CD4-positive, CD25-positive, alpha-beta regulatory T cell (primary cell): ENCODE measurements at regions not wholly inside any gene's neighbourhood (a gene's known extent, or its start where the extent isn't known, plus 50 kb on each side); places are given as distances from the start of the nearest gene placed in this dataset.

Experiments used
- ATAC-seq, 2 donors: fragments of 150-1000 bp; cut with Tn5 transposase; one replicate each; pipeline ENCODE4 v1.10.0; 2021; ENCODE audit warnings: low read depth in 2 of 2, moderate number of reproducible peaks in 2 of 2, moderate library complexity in 1 of 2
- DNase-seq, 3 donors: peaks; one replicate each; pipeline versions ENCODE4 v3.0.0 to v3.0.0-alpha.2; 2012 to 2022; ENCODE audit warnings: mixed read lengths in 1 of 3
- H3K27ac ChIP-seq: one replicate; pipeline ENCODE4 v1.7.0; 2013; ENCODE audit warnings: mild to moderate bottlenecking, low read length; ENCODE audit not compliant: insufficient read depth, poor library complexity, severe bottlenecking
- H3K27me3 ChIP-seq: one replicate; pipeline ENCODE4 v1.7.0; 2013; ENCODE audit warnings: low read length; ENCODE audit not compliant: control insufficient read depth, insufficient read depth
- H3K36me3 ChIP-seq: one replicate; pipeline ENCODE4 v1.7.0; 2013; ENCODE audit warnings: mild to moderate bottlenecking, low read length, moderate library complexity; ENCODE audit not compliant: control insufficient read depth, insufficient read depth
- H3K4me1 ChIP-seq: 2 replicates; pipeline ENCODE4 v1.7.0; 2013; ENCODE audit warnings: mild to moderate bottlenecking, low read length; ENCODE audit not compliant: insufficient read depth, control insufficient read depth, poor library complexity, severe bottlenecking
- H3K4me3 ChIP-seq: one replicate; pipeline ENCODE4 v1.7.0; 2013; ENCODE audit warnings: low read depth, mild to moderate bottlenecking, low read length, moderate library complexity
- H3K9me3 ChIP-seq, 2 experiments: 1 replicate in 1 of 2; 2 replicates in 1 of 2; pipeline ENCODE4 v1.7.0; 2013; ENCODE audit warnings: low read length in 2 of 2, mild to moderate bottlenecking in 1 of 2, moderate library complexity in 1 of 2; ENCODE audit not compliant: control insufficient read depth in 2 of 2
- H3K27ac Mint-ChIP-seq, 3 donors: one replicate each; pipeline ENCODE4 v1.8.0; 2020 to 2022; ENCODE audit warnings: mild to moderate bottlenecking in 3 of 3, mixed read lengths in 3 of 3, moderate library complexity in 2 of 3
- H3K27me3 Mint-ChIP-seq: one replicate; pipeline ENCODE4 v1.8.0; 2022; ENCODE audit warnings: mild to moderate bottlenecking, mixed read lengths
- H3K36me3 Mint-ChIP-seq: one replicate; pipeline ENCODE4 v1.8.0; 2020; ENCODE audit warnings: mixed read lengths
- H3K4me1 Mint-ChIP-seq, 4 donors: one replicate each; pipeline ENCODE4 v1.8.0; 2020 to 2022; ENCODE audit warnings: mixed read lengths in 4 of 4, mild to moderate bottlenecking in 1 of 4
- H3K4me3 Mint-ChIP-seq, 4 donors: one replicate each; pipeline ENCODE4 v1.8.0; 2020 to 2022; ENCODE audit warnings: mild to moderate bottlenecking in 4 of 4, mixed read lengths in 4 of 4, moderate library complexity in 3 of 4
- H3K9me3 Mint-ChIP-seq, 7 donors: one replicate each; pipeline ENCODE4 v1.8.0; 2020 to 2022; ENCODE audit warnings: mixed read lengths in 7 of 7, mild to moderate bottlenecking in 3 of 7, moderate library complexity in 2 of 7

- H3K4me1 ChIP-seq: no peaks in the 10 kb centered on the region
- Mint-ChIP-seq H3K36me3 (no peaks in the 10 kb centered on the region), H3K9me3 (peaks cover 0 to 7% (median 0%) of the 10 kb centered on the region in 7 donors), H3K27ac (no peak overlapping the region), H3K27me3 (peaks cover 4% of the 10 kb centered on the region), H3K4me1 (no peaks in the 10 kb centered on the region), H3K4me3 (no peak overlapping the region)
- H3K27ac ChIP-seq: no peak overlapping the region
- H3K9me3 ChIP-seq: no peaks in the 10 kb centered on the region
- H3K4me3 ChIP-seq: no peak overlapping the region
- DNase-seq (no peak), ATAC-seq (no peak)
- H3K27me3 ChIP-seq: no peaks in the 10 kb centered on the region
- no peaks in the 10 kb centered on the region for H3K36me3 ChIP-seq
Measured at GRCh38 chr11:92775003-92775676, 194.3 kb upstream of the MTNR1B start.

GRCh38 chr11:92776676-92777075 is 192.8 kb upstream of the MTNR1B start:
- H3K4me3 ChIP-seq: no peak overlapping the region
- H3K9me3 ChIP-seq: no peaks in the 10 kb centered on the region
- H3K9me3 Mint-ChIP-seq: peaks cover 0 to 5% (median 0%) of the 10 kb centered on the region in 7 donors
- H3K4me3 Mint-ChIP-seq: no peak overlapping the region
- H3K27me3 Mint-ChIP-seq: peaks cover 4% of the 10 kb centered on the region
- H3K36me3 Mint-ChIP-seq: no peaks in the 10 kb centered on the region
- ATAC-seq (no peak), DNase-seq (no peak)
- H3K27me3 ChIP-seq: no peaks in the 10 kb centered on the region
- no peaks in the 10 kb centered on the region for H3K4me1 ChIP-seq
- no peaks in the 10 kb centered on the region for H3K4me1 Mint-ChIP-seq
- no peaks in the 10 kb centered on the region for H3K36me3 ChIP-seq
- no peak overlapping the region for H3K27ac ChIP-seq
- H3K27ac Mint-ChIP-seq: no peak overlapping the region

- H3K4me1 ChIP-seq: no peaks in the 10 kb centered on the region
- H3K27me3 ChIP-seq: no peaks in the 10 kb centered on the region
- Mint-ChIP-seq H3K4me1 (no peaks in the 10 kb centered on the region), H3K36me3 (no peaks in the 10 kb centered on the region), H3K9me3 (peaks cover 0 to 6% (median 0%) of the 10 kb centered on the region in 7 donors), H3K4me3 (no peak overlapping the region), H3K27ac (no peak overlapping the region), H3K27me3 (peaks cover 4% of the 10 kb centered on the region)
- no peaks in the 10 kb centered on the region for H3K9me3 ChIP-seq
- ATAC-seq (no peak), DNase-seq (no peak)
- H3K36me3 ChIP-seq: no peaks in the 10 kb centered on the region
- no peak overlapping the region for H3K27ac ChIP-seq
- no peak overlapping the region for H3K4me3 ChIP-seq
Measured at GRCh38 chr11:92779746-92780145, 189.7 kb upstream of the MTNR1B start.

- no peak for DNase-seq
Measured at GRCh38 chr11:92781151-92781550, 188.3 kb upstream of the MTNR1B start.

GRCh38 chr11:92782806-92783205 is 186.6 kb upstream of the MTNR1B start:
- H3K27me3 ChIP-seq: no peaks in the 10 kb centered on the region
- H3K4me1 ChIP-seq: no peaks in the 10 kb centered on the region
- no peak overlapping the region for H3K27ac ChIP-seq
- no peak overlapping the region for H3K4me3 Mint-ChIP-seq
- ATAC-seq: no peak
- no peaks in the 10 kb centered on the region for H3K9me3 ChIP-seq
- no peaks in the 10 kb centered on the region for H3K36me3 ChIP-seq
- peaks cover 4% of the 10 kb centered on the region for H3K27me3 Mint-ChIP-seq
- H3K36me3 Mint-ChIP-seq: no peaks in the 10 kb centered on the region
- H3K4me1 Mint-ChIP-seq: no peaks in the 10 kb centered on the region
- no peak for DNase-seq
- H3K9me3 Mint-ChIP-seq: peaks cover 0 to 10% (median 0%) of the 10 kb centered on the region in 7 donors
- no peak overlapping the region for H3K27ac Mint-ChIP-seq
- H3K4me3 ChIP-seq: no peak overlapping the region

More at GRCh38 chr11:92781151-92781550, 188.3 kb upstream of the MTNR1B start:
- no peaks in the 10 kb centered on the region for H3K27me3 ChIP-seq
- no peaks in the 10 kb centered on the region for H3K9me3 ChIP-seq
- no peaks in the 10 kb centered on the region for H3K36me3 Mint-ChIP-seq
- H3K27ac ChIP-seq: no peak overlapping the region
- H3K4me3 Mint-ChIP-seq: no peak overlapping the region
- no peaks in the 10 kb centered on the region for H3K4me1 ChIP-seq
- H3K27me3 Mint-ChIP-seq: peaks cover 4% of the 10 kb centered on the region
- H3K4me3 ChIP-seq: no peak overlapping the region
- H3K4me1 Mint-ChIP-seq: no peaks in the 10 kb centered on the region
- no peaks in the 10 kb centered on the region for H3K36me3 ChIP-seq
- ATAC-seq: no peak
- H3K9me3 Mint-ChIP-seq: peaks cover 0 to 10% (median 0%) of the 10 kb centered on the region in 7 donors
- H3K27ac Mint-ChIP-seq: no peak overlapping the region

- Mint-ChIP-seq H3K27me3 (no peaks in the 10 kb centered on the region), H3K4me3 (no peak overlapping the region), H3K4me1 (no peaks in the 10 kb centered on the region), H3K9me3 (peaks cover 0 to 8% (median 0%) of the 10 kb centered on the region in 7 donors), H3K36me3 (no peaks in the 10 kb centered on the region), H3K27ac (no peak overlapping the region)
- no peaks in the 10 kb centered on the region for H3K4me1 ChIP-seq
- no peaks in the 10 kb centered on the region for H3K27me3 ChIP-seq
- DNase-seq (no peak), ATAC-seq (no peak)
- no peaks in the 10 kb centered on the region for H3K36me3 ChIP-seq
- H3K9me3 ChIP-seq: no peaks in the 10 kb centered on the region
- H3K27ac ChIP-seq: no peak overlapping the region
- H3K4me3 ChIP-seq: no peak overlapping the region
Measured at GRCh38 chr11:92784331-92784730, 185.1 kb upstream of the MTNR1B start.

GRCh38 chr11:92787638-92788037 is 181.8 kb upstream of the MTNR1B start:
- H3K4me1 Mint-ChIP-seq: no peaks in the 10 kb centered on the region
- no peaks in the 10 kb centered on the region for H3K4me1 ChIP-seq

GRCh38 chr11:92789761-92790160 is 179.7 kb upstream of the MTNR1B start:
- no peak overlapping the region for H3K27ac Mint-ChIP-seq
- Histone ChIP-seq H3K4me1 (no peaks in the 10 kb centered on the region), H3K36me3 (no peaks in the 10 kb centered on the region), H3K27me3 (no peaks in the 10 kb centered on the region), H3K4me3 (no peak overlapping the region), H3K9me3 (no peaks in the 10 kb centered on the region), H3K27ac (no peak overlapping the region)
- ATAC-seq (no peak), DNase-seq (no peak)
- H3K36me3 Mint-ChIP-seq: no peaks in the 10 kb centered on the region
- H3K9me3 Mint-ChIP-seq: peaks cover 0 to 6% (median 0%) of the 10 kb centered on the region in 7 donors
- no peak overlapping the region for H3K4me3 Mint-ChIP-seq
- H3K4me1 Mint-ChIP-seq: no peaks in the 10 kb centered on the region
- H3K27me3 Mint-ChIP-seq: no peaks in the 10 kb centered on the region

More at GRCh38 chr11:92787638-92788037, 181.8 kb upstream of the MTNR1B start:
- Histone ChIP-seq H3K27me3 (no peaks in the 10 kb centered on the region), H3K27ac (no peak overlapping the region), H3K9me3 (no peaks in the 10 kb centered on the region), H3K4me3 (no peak overlapping the region), H3K36me3 (no peaks in the 10 kb centered on the region)
- H3K36me3 Mint-ChIP-seq: no peaks in the 10 kb centered on the region
- H3K27ac Mint-ChIP-seq: no peak overlapping the region
- H3K27me3 Mint-ChIP-seq: no peaks in the 10 kb centered on the region
- DNase-seq: no peak
- H3K9me3 Mint-ChIP-seq: peaks cover 0 to 8% (median 0%) of the 10 kb centered on the region in 7 donors
- ATAC-seq: no peak
- H3K4me3 Mint-ChIP-seq: no peak overlapping the region
